ENCODE measurements at regions not wholly inside any gene's neighbourhood (a gene's known extent, or its start where the extent isn't known, plus 50 kb on each side); places are given as distances from the start of the nearest gene placed in this dataset.

DNA sequence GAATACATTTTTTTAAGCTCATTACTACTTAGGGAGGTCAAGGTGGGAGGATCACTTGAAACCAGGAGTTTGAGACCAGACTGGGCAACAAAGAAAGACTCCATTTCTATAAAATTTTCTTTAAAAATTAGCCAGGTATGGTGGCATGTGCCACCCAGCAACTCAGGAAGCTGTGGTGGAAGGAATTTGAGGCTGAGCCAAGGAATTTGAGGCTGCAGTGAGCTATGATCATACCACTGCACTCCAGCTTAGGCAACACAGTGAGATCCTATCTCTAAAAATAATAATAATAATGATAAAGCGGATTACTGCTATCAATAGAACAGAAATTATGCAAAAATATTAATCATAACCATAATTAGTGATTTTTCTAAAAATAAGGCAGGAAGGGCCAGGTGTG, 170.3 kb downstream of the COPRS start:
- TF ChIP-seq, protein P1, sequence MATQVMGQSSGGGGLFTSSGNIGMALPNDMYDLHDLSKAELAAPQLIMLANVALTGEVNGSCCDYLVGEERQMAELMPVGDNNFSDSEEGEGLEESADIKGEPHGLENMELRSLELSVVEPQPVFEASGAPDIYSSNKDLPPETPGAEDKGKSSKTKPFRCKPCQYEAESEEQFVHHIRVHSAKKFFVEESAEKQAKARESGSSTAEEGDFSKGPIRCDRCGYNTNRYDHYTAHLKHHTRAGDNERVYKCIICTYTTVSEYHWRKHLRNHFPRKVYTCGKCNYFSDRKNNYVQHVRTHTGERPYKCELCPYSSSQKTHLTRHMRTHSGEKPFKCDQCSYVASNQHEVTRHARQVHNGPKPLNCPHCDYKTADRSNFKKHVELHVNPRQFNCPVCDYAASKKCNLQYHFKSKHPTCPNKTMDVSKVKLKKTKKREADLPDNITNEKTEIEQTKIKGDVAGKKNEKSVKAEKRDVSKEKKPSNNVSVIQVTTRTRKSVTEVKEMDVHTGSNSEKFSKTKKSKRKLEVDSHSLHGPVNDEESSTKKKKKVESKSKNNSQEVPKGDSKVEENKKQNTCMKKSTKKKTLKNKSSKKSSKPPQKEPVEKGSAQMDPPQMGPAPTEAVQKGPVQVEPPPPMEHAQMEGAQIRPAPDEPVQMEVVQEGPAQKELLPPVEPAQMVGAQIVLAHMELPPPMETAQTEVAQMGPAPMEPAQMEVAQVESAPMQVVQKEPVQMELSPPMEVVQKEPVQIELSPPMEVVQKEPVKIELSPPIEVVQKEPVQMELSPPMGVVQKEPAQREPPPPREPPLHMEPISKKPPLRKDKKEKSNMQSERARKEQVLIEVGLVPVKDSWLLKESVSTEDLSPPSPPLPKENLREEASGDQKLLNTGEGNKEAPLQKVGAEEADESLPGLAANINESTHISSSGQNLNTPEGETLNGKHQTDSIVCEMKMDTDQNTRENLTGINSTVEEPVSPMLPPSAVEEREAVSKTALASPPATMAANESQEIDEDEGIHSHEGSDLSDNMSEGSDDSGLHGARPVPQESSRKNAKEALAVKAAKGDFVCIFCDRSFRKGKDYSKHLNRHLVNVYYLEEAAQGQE (IDR thresholded peaks at IDR 0.05; ENCODE audit: insufficient read depth in 1 of 2, low read depth in 2 of 2, low read length in 2 of 2) = no peak
- TF ChIP-seq POLR2AphosphoS5 (IDR thresholded peaks at IDR 0.05; ENCODE audit: low read depth, low read length) = no peak
- TF ChIP-seq TAF1 (IDR thresholded peaks at IDR 0.05; ENCODE audit: borderline replicate concordance, insufficient read depth, low read length) = no peak
- no peak for TF ChIP-seq SIN3A (IDR thresholded peaks at IDR 0.05; ENCODE audit: borderline replicate concordance, insufficient read depth, low read length)
- no peak for TF ChIP-seq FOXP2 (optimal IDR thresholded peaks at IDR 0.05; ENCODE audit: borderline replicate concordance, extremely low read depth, extremely low read length, insufficient read depth)
